Renal pelvis (tissue), 1 donor: ENCODE measurements at regions not wholly inside any gene's neighbourhood (a gene's known extent, or its start where the extent isn't known, plus 50 kb on each side); places are given as distances from the start of the nearest gene placed in this dataset.
"Not testable (repeated sequence)": the region's sequence is repeated elsewhere in the genome, so short reads cannot be mapped to it uniquely, and the experiment has no call there.

ENCODE experiments used
- DNase-seq: peaks from one replicate; pipeline ENCODE4 v3.0.0-alpha.2; 2013

GRCh38 chr3:127418560-127419147, 130.8 kb upstream of the PRR20G start:
- DNase-seq: no peak

- DNase-seq: no peak
Observed at GRCh38 chr3:127417709-127418559, 130.1 kb upstream of the PRR20G start.

GRCh38 chr3:127413871-127414270, 126.0 kb upstream of the PRR20G start:
- DNase-seq: no peak

DNA sequence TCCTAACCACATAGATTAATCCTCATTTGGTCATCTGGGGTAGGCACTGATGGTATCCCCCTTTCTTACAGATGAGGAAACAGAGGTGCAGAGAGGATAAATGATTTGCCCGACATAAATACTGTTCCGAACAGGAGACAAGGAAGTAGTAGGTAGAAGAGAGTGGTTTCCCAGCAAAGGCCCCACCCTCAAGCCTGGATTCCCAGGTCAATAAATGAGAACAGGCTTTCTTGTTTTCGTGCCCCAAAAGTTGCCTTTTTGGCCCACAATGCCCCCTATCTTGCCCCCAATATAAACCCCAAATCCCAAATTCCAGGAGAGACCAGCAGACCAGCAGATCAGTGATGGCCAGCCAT, 125.5 kb upstream of the PRR20G start:
- no peak for DNase-seq

DNA sequence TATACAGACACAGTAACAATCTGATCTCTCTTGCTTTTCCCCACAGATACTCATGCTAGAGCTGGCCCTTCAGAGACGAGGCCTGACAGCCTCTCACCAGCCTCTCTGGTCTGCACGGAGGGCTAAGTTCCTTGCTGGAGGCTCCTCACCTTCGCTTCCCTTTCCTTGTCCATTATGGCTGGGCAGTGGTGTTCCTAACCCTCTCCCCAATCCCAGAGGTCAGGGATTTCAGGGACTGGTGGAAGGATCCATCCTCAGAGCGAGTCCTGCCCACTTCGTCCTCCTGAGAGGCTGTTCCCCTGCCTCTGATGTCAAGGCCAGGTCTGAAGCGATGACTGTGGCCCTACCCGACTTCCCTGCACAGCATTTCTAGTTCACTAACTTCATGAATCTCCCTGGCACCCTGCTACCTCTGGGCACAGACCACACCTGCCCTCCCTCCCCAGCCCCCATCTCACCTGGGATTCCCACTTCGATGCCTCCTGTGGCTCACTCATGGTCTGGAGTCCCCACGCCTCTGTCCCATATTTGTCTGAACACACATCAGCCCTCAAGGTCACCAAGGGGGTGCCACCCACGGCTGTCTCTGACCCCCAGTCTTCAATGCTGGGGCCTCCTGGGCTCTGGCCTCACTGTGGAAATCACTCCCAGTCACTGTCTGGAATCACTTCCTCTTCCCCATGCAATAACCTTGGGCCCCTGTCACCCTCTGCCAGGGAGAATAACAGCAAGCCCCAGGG, 124.9 kb upstream of the PRR20G start:
- no peak for DNase-seq

GRCh38 chr3:127411875-127412274, 124.0 kb upstream of the PRR20G start:
- DNase-seq: not testable (repeated sequence)

DNA sequence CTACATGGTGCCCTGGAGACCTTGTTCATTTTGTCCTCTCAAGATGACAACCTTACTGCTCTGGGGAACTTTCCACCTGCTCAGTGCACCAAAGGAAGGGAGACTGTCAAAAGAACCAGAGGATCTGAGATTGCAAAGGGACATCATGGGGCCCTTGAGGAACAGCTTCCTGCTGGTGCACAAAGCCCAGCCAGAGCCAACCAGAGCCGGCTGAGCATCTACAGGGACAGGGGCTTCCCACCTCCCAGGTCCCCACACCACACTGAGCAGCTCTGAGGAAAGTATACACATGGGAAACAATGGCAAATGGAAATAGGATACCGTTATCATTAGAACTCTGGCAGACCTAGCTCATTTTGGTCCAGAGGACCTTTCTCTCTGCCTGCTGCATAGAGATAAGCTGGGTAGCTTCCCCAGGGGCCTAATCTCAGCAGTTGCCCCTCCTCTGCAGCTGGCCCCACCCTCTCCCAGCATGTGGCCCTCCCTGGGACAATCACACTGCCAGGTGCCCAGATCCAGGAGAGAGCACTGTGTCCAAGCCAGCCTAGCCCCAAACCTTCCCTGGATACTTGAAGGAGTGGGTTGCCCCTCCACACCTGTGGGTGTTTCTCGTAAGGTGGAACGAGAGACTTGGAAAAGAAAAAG, 123.4 kb upstream of the PRR20G start:
- DNase-seq: no peak

- DNase-seq: no peak
Observed at GRCh38 chr3:127410678-127411077, 122.8 kb upstream of the PRR20G start.

GRCh38 chr3:127410137-127410488, 122.3 kb upstream of the PRR20G start:
- DNase-seq: no peak

GRCh38 chr3:127409421-127410136, 121.7 kb upstream of the PRR20G start:
- DNase-seq: no peak

GRCh38 chr3:127408684-127409420, 121.0 kb upstream of the PRR20G start:
- no peak for DNase-seq

DNA sequence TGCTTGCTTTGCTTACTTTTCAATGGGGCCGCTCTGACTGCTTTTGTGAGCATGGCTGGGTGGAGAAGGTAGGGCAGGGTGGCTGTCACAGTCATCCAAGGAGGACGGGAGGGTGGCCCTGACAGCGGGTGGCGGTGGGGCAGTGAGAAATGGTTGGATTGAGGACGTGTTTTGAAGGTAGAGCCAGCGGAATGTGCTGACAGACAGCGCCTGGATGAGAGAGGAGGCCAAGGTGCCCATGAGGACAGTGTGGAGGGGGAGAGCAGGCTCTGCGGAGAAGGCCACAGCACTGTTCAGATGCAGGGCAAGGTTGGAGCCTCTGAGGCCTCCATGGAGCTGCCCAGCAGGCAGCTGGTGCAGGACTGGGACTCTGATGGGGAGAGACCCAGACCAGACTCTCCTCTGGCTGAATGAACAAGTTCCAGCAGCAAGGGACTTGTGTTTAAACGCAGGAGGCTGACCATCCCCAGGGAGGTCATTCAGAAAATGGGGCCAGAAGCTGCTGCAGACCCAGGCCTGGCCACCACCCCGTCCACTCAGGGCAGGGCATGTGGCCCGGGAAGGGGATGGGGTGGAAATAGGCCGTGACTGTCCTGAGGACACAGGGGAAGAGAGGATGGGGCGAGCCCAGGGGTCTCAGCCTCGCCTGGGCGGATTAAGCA, 120.3 kb upstream of the PRR20G start:
- no peak for DNase-seq

DNA sequence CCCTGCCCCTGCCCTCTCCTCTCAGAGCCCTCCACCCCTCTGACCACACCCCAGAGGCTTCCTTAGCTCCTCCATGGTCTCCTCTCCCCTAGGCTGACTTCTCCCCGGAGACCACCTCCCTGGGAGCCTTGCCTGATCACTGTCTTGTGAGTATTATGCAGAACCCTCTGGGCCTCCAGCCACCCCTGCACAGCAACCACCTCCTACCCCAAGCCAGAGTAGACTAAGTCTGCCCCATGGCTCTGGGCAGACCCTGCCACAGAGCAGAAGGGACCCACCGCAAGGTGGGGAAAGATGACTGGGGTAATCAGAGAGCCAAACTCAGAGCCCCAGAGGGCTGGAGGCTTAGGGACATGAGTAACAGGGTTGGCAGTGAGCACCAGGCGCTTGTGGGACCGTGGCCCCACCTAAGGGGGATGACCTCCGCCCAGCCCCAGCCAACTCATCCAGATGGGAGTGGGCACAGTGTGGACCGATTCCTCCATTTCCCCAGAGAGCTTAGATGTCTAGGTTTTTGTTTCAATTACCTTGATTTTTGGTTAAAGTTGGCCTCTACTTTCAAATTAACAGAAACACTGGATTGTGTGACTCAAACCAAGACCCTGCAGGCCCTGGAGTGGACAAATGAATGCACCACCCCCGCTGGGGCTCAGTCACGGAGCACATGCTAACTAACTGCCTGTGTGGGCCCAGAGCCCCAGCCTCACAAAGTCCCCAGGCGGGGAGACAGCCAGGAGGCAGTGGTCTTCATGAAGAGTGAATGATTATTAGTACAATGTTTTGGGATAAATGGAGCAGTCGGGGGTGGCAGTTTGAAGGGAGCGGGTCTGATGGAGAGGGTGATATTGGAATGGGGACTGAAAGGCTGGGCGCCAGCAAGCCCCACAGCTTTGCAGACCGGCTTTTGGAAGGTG, 119.4 kb upstream of the PRR20G start:
- DNase-seq: no peak

DNA sequence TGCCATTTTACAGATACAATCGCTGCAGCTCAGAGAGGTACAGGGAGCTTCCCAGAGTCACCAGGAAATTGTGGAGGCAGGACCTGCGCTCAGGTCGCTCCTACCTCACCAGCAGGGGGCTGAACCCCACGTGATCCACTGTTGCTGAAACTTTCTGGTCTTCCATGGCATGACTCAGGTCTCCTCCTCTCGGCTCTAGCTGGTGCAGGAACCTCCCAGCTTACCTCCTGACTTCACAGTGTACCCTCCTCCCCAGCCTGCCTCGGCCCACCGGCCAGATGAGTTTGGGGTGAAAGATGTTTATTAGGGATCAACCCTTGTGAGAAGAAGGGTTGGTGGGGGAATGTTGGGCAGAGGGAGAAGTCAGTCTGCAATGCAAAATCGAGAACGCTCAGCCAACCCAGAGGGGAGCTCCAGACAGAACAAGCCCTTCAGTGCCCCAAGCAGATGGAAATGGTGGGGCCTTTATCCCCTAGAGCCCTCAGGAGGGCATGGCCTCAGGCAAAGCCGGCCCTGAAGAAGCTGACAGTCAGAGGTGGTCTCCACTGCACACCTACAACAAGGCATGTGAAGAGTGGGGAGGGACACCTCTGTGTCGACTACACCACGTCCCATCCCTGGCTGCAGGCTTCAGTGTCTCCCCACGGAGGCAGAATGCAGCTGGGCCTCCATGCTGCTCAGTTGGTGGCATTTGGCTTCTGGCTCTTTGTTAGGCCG, 118.6 kb upstream of the PRR20G start:
- no peak for DNase-seq

DNA sequence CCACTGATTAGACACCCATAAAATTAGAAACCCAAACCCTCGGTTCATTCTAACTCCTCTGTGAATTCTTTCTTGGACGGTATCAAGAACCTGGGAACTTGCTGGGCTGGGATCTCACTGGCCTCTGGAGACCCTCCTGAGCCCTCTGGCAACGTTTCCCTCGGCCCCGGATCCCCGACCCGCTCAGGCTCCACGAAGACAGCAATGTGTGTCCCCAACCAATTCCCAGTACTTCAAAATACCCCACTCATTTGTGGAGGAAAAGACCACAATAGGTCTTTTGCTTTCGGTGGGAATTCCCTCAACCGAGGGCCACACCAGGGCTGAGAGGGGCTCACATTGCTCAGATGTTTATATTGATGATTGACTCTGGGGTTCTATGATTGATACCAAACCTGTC, 117.9 kb upstream of the PRR20G start:
- no peak for DNase-seq

DNA sequence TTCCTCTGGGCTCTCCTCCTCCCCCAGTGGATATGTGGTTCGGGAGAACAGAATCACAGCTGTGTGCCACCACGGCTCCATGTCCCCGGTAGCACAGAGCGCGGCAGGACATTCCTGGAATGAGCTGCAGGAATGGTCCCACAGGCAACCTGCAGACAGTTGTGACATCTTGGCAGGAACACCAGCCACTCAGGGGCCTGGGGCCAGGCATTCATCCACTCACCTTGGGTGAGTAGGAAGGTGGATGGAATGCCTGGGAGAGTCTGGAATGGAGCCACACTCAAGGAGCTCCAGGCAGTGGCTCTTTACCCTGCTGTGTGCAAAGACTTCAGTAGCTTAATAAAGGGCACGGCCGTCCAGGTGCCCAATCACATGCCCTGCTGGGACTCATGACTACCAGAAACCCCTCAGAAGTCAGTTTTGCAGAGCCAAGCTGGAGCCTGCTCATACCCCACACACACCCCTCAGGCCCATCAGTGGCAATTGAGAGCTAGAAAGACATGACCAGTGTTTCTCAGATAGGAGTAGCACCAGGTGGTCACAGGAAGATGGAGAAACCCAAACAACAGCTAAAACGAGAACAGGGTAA, 117.3 kb upstream of the PRR20G start:
- no peak for DNase-seq

GRCh38 chr3:127404221-127405009, 116.6 kb upstream of the PRR20G start:
- DNase-seq: no peak

GRCh38 chr3:127403795-127404194, 115.9 kb upstream of the PRR20G start:
- no peak for DNase-seq
